ENCODE measurements at regions not wholly inside any gene's neighbourhood (a gene's known extent, or its start where the extent isn't known, plus 50 kb on each side); places are given as distances from the start of the nearest gene placed in this dataset.

GRCh38 chr15:62853841-62854225, 188.7 kb upstream of the TPM1 start:
- Mint-ChIP-seq H3K4me1 (no peaks in the 10 kb centered on the region), H3K27ac (no peak overlapping the region)
- WGBS (ENCODE audit: insufficient coverage) = 93% methylated on average over 6 of the region's 6 CpGs

GRCh38 chr15:62854420-62855084, 188.0 kb upstream of the TPM1 start:
- Histone ChIP-seq H2AFZ (ENCODE audit: insufficient read depth, low read depth, low read length, poor library complexity, severe bottlenecking) (no peak overlapping the region), H3K36me3 (replicated peaks in 1 of 2; ENCODE audit: control extremely low read depth in 1 of 2, control insufficient read depth in 1 of 2, extremely low read depth in 1 of 2, insufficient read depth in 2 of 2, low read length in 1 of 2) (no peaks in the 10 kb centered on the region), H3K27ac (ENCODE audit: low read length in 2 of 2) (no peak overlapping the region), H3K9ac (ENCODE audit: low read length) (no peak overlapping the region), H3K4me1 (ENCODE audit: control insufficient read depth in 2 of 2, insufficient read depth in 2 of 2, low read length in 2 of 2) (no peaks in the 10 kb centered on the region), H3K4me3 (ENCODE audit: control extremely low read depth in 1 of 5, extremely low read depth in 1 of 5, insufficient read depth in 1 of 5, low read depth in 2 of 5, low read length in 4 of 5) (no peak overlapping the region), H4K20me1 (ENCODE audit: control insufficient read depth, insufficient read depth, low read length, poor library complexity, severe bottlenecking) (no peaks in the 10 kb centered on the region), H3K27me3 (replicated peaks in 1 of 4; ENCODE audit: control extremely low read depth in 1 of 4, control insufficient read depth in 3 of 4, insufficient read depth in 4 of 4, low read length in 3 of 4) (peaks cover 0 to 4% (median 0%) of the 10 kb centered on the region in 4 experiments), H3K4me2 (replicated peaks; ENCODE audit: low read depth, low read length, poor library complexity, severe bottlenecking) (no peak overlapping the region), H3K9me3 (ENCODE audit: control extremely low read depth in 1 of 3, control insufficient read depth in 2 of 3, insufficient read depth in 1 of 3, low read length in 2 of 3) (no peaks in the 10 kb centered on the region), H3K79me2 (ENCODE audit: control insufficient read depth, insufficient read depth, low read length) (no peaks in the 10 kb centered on the region)
- DNase-seq (no peak), ATAC-seq (ENCODE audit: low read depth) (no peak)
- H3K27me3 Mint-ChIP-seq = peaks cover 18% of the 10 kb centered on the region
- intact Hi-C loops (cut with micrococcal nuclease) = no loop called here
- H3K9me3 Mint-ChIP-seq (ENCODE audit: insufficient read depth) = no peaks in the 10 kb centered on the region
- 96% methylated on average over 8 of the region's 12 CpGs for WGBS (ENCODE audit: insufficient coverage)
- ChIA-PET CTCF (no interaction called here), POLR2A (no interaction called here)
- H3K4me1 Mint-ChIP-seq = no peaks in the 10 kb centered on the region
- no peak overlapping the region for H3K4me3 Mint-ChIP-seq
- TF ChIP-seq CTCF (IDR thresholded peaks at IDR 0.05) (no peak), EZH2 (IDR thresholded peaks at IDR 0.05; ENCODE audit: borderline replicate concordance, insufficient read depth, low read depth, low read length, poor library complexity, severe bottlenecking) (no peak)
- no peak overlapping the region for H3K27ac Mint-ChIP-seq

More at GRCh38 chr15:62853841-62854225, 188.7 kb upstream of the TPM1 start:
- H4K20me1 ChIP-seq (ENCODE audit: control insufficient read depth, insufficient read depth, low read length, poor library complexity, severe bottlenecking) = no peaks in the 10 kb centered on the region
- ChIA-PET CTCF (no interaction called here), POLR2A (no interaction called here)
- no peak overlapping the region for H3K9ac ChIP-seq (ENCODE audit: low read length)
- no peak overlapping the region for H2AFZ ChIP-seq (ENCODE audit: insufficient read depth, low read depth, low read length, poor library complexity, severe bottlenecking)
- no peak overlapping the region for H3K4me2 ChIP-seq (replicated peaks; ENCODE audit: low read depth, low read length, poor library complexity, severe bottlenecking)
- Mint-ChIP-seq H3K9me3 (ENCODE audit: insufficient read depth) (no peaks in the 10 kb centered on the region), H3K27me3 (peaks cover 13% of the 10 kb centered on the region), H3K4me3 (no peak overlapping the region)
- H3K79me2 ChIP-seq (ENCODE audit: control insufficient read depth, insufficient read depth, low read length) = no peaks in the 10 kb centered on the region
- H3K27ac ChIP-seq (ENCODE audit: low read length in 2 of 2) = no peak overlapping the region
- H3K36me3 ChIP-seq (replicated peaks in 1 of 2; ENCODE audit: control extremely low read depth in 1 of 2, control insufficient read depth in 1 of 2, extremely low read depth in 1 of 2, insufficient read depth in 2 of 2, low read length in 1 of 2) = no peaks in the 10 kb centered on the region
- intact Hi-C loops (cut with micrococcal nuclease) = no loop called here
- H3K4me1 ChIP-seq (ENCODE audit: control insufficient read depth in 2 of 2, insufficient read depth in 2 of 2, low read length in 2 of 2) = no peaks in the 10 kb centered on the region
- TF ChIP-seq CTCF (IDR thresholded peaks at IDR 0.05) (no peak), EZH2 (IDR thresholded peaks at IDR 0.05; ENCODE audit: borderline replicate concordance, insufficient read depth, low read depth, low read length, poor library complexity, severe bottlenecking) (no peak)
- peaks cover 0 to 4% (median 0%) of the 10 kb centered on the region in 4 experiments for H3K27me3 ChIP-seq (replicated peaks in 1 of 4; ENCODE audit: control extremely low read depth in 1 of 4, control insufficient read depth in 3 of 4, insufficient read depth in 4 of 4, low read length in 3 of 4)
- ATAC-seq (ENCODE audit: low read depth) (no peak), DNase-seq (no peak)
- H3K4me3 ChIP-seq (ENCODE audit: control extremely low read depth in 1 of 5, extremely low read depth in 1 of 5, insufficient read depth in 1 of 5, low read depth in 2 of 5, low read length in 4 of 5) = no peak overlapping the region
- H3K9me3 ChIP-seq (ENCODE audit: control extremely low read depth in 1 of 3, control insufficient read depth in 2 of 3, insufficient read depth in 1 of 3, low read length in 2 of 3) = no peaks in the 10 kb centered on the region

Measured in B cell (primary cell).